Chondrocyte (in vitro differentiated cells): ENCODE measurements at regions not wholly inside any gene's neighbourhood (a gene's known extent, or its start where the extent isn't known, plus 50 kb on each side); places are given as distances from the start of the nearest gene placed in this dataset.

Experiments used
- DNase-seq: peaks from one replicate; pipeline ENCODE4 v3.0.0; 2021; ENCODE audit warnings: mixed read lengths, low spot score
- H3K27ac Mint-ChIP-seq: one replicate; pipeline ENCODE4 v1.8.0; 2021; ENCODE audit warnings: mild to moderate bottlenecking, moderate library complexity, mixed read lengths; ENCODE audit not compliant: unreplicated experiment
- H3K27me3 Mint-ChIP-seq: 2 replicates; pipeline ENCODE4 v1.8.0; 2021; ENCODE audit warnings: low read depth, mixed read lengths
- H3K36me3 Mint-ChIP-seq: 2 replicates; pipeline ENCODE4 v1.8.0; 2021; ENCODE audit warnings: low read depth, mixed read lengths
- H3K4me1 Mint-ChIP-seq: 2 replicates; pipeline ENCODE4 v1.8.0; 2021; ENCODE audit warnings: low read depth, mild to moderate bottlenecking, mixed read lengths
- H3K4me3 Mint-ChIP-seq: one replicate; pipeline ENCODE4 v1.8.0; 2021; ENCODE audit warnings: mild to moderate bottlenecking, moderate library complexity, mixed read lengths; ENCODE audit not compliant: unreplicated experiment
- H3K9me3 Mint-ChIP-seq: 2 replicates; pipeline ENCODE4 v1.8.0; 2021; ENCODE audit warnings: low read depth, mixed read lengths
- TF ChIP-seq, protein P1 (sequence below): fragments of 200-600 bp; sonication (generic); IDR thresholded peaks from 2 replicates; pipeline ENCODE4 v1.5.0; 2021; ENCODE audit warnings: antibody characterized with exemption, mild to moderate bottlenecking, moderate library complexity

GRCh38 chr1:234668577-234668955 is 58.6 kb upstream of the IRF2BP2 start:
- no peak for DNase-seq
- Mint-ChIP-seq H3K4me1 (no peaks in the 10 kb centered on the region), H3K4me3 (no peak overlapping the region), H3K27me3 (no peaks in the 10 kb centered on the region), H3K36me3 (peaks cover 4% of the 10 kb centered on the region), H3K27ac (no peak overlapping the region), H3K9me3 (peaks cover 6% of the 10 kb centered on the region)
- TF ChIP-seq, protein P1, sequence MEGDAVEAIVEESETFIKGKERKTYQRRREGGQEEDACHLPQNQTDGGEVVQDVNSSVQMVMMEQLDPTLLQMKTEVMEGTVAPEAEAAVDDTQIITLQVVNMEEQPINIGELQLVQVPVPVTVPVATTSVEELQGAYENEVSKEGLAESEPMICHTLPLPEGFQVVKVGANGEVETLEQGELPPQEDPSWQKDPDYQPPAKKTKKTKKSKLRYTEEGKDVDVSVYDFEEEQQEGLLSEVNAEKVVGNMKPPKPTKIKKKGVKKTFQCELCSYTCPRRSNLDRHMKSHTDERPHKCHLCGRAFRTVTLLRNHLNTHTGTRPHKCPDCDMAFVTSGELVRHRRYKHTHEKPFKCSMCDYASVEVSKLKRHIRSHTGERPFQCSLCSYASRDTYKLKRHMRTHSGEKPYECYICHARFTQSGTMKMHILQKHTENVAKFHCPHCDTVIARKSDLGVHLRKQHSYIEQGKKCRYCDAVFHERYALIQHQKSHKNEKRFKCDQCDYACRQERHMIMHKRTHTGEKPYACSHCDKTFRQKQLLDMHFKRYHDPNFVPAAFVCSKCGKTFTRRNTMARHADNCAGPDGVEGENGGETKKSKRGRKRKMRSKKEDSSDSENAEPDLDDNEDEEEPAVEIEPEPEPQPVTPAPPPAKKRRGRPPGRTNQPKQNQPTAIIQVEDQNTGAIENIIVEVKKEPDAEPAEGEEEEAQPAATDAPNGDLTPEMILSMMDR: no peak

- H3K4me3 Mint-ChIP-seq: no peak overlapping the region
- H3K9me3 Mint-ChIP-seq: peaks cover 6% of the 10 kb centered on the region
- no peaks in the 10 kb centered on the region for H3K4me1 Mint-ChIP-seq
- no peak for DNase-seq
- no peaks in the 10 kb centered on the region for H3K27me3 Mint-ChIP-seq
- TF ChIP-seq, protein P1: no peak
- no peak overlapping the region for H3K27ac Mint-ChIP-seq
- peaks cover 4% of the 10 kb centered on the region for H3K36me3 Mint-ChIP-seq
Measured at GRCh38 chr1:234667600-234668576, 57.9 kb upstream of the IRF2BP2 start.

DNA sequence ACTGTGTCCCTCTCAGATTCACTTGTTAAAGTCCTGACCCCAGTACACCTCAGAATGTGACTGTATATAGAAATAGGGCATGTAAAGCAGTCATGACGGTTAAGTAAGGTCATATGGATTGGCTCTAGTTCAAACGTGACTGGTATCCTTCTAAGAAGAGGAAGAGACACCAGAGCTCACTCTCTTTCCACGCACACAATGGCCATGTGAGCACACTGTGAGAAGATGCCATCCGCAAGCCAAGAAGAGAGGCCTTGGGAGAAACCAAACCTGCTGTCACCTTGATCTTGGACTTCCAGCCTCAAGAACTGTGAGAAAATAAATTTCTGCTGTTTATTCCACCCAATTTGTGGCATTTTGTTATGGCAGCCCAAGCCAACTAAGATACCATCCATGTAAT is 56.8 kb upstream of the IRF2BP2 start:
- no peak for DNase-seq
- peaks cover 4% of the 10 kb centered on the region for H3K36me3 Mint-ChIP-seq
- no peak overlapping the region for H3K4me3 Mint-ChIP-seq
- no peak overlapping the region for H3K27ac Mint-ChIP-seq
- no peaks in the 10 kb centered on the region for H3K4me1 Mint-ChIP-seq
- H3K27me3 Mint-ChIP-seq: no peaks in the 10 kb centered on the region
- TF ChIP-seq, protein P1: no peak
- peaks cover 6% of the 10 kb centered on the region for H3K9me3 Mint-ChIP-seq

- H3K4me3 Mint-ChIP-seq: no peak overlapping the region
- no peaks in the 10 kb centered on the region for H3K4me1 Mint-ChIP-seq
- TF ChIP-seq, protein P1: no peak
- no peak overlapping the region for H3K27ac Mint-ChIP-seq
- no peaks in the 10 kb centered on the region for H3K27me3 Mint-ChIP-seq
- peaks cover 4% of the 10 kb centered on the region for H3K36me3 Mint-ChIP-seq
- H3K9me3 Mint-ChIP-seq: peaks cover 6% of the 10 kb centered on the region
- DNase-seq: no peak
Measured at GRCh38 chr1:234665975-234666605, 56.1 kb upstream of the IRF2BP2 start.

DNA sequence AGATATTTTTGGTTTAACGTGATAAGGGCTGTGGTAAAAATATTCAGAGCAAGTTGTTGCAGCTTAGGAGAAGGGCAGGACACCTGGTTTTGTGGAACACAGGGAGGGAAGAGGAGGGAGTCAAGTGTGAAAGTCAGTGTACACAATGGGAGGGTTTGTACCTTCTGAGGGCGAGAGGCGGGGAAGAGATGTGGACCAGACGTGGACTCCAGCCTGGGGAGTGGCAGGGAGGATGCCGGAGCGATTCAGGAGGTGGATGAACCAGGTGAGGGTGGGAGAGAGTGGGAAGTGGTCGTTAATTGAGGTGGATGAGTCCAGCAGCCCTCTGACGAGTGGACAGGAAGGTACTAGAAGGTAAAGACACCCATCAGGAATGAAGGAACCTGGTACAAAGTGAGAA is 52.2 kb upstream of the IRF2BP2 start:
- no peak overlapping the region for H3K4me3 Mint-ChIP-seq
- H3K36me3 Mint-ChIP-seq: no peaks in the 10 kb centered on the region
- no peak overlapping the region for H3K27ac Mint-ChIP-seq
- H3K4me1 Mint-ChIP-seq: peaks cover 13% of the 10 kb centered on the region
- H3K9me3 Mint-ChIP-seq: no peaks in the 10 kb centered on the region
- TF ChIP-seq, protein P1: no peak
- DNase-seq: no peak
- no peaks in the 10 kb centered on the region for H3K27me3 Mint-ChIP-seq
